H7 (cell line): ENCODE measurements at regions not wholly inside any gene's neighbourhood (a gene's known extent, or its start where the extent isn't known, plus 50 kb on each side); places are given as distances from the start of the nearest gene placed in this dataset.

Source experiments
- DNase-seq: peaks from one replicate; pipeline ENCODE4 v3.0.0; 2012
- H3K27me3 ChIP-seq: 2 replicates; pipeline ENCODE4 v1.6.0; 2011; ENCODE audit warnings: mild to moderate bottlenecking, low read length; ENCODE audit not compliant: control insufficient read depth, insufficient read depth
- H3K36me3 ChIP-seq: replicated peaks from 2 replicates; pipeline ENCODE4 v1.5.1; 2011; ENCODE audit warnings: low read length; ENCODE audit not compliant: control insufficient read depth, insufficient read depth
- H3K4me3 ChIP-seq: 2 replicates; pipeline ENCODE4 v1.5.1; 2011; ENCODE audit warnings: low read depth, mild to moderate bottlenecking, control low read depth, low read length, moderate library complexity; ENCODE audit not compliant: insufficient read depth

- Histone ChIP-seq H3K4me3 (no peak overlapping the region), H3K36me3 (no peaks in the 10 kb centered on the region), H3K27me3 (no peaks in the 10 kb centered on the region)
- DNase-seq: no peak
These were observed 74.0 kb downstream of the C3orf85 start for GRCh38 chr3:109210501-109210900.

- Histone ChIP-seq H3K36me3 (no peaks in the 10 kb centered on the region), H3K4me3 (no peak overlapping the region), H3K27me3 (no peaks in the 10 kb centered on the region)
- DNase-seq: no peak
These were observed 75.4 kb downstream of the C3orf85 start for GRCh38 chr3:109211941-109212340.

GRCh38 chr3:109213321-109213720, 76.8 kb downstream of the C3orf85 start:
- no peak for DNase-seq
- Histone ChIP-seq H3K4me3 (no peak overlapping the region), H3K36me3 (no peaks in the 10 kb centered on the region), H3K27me3 (no peaks in the 10 kb centered on the region)

GRCh38 chr3:109224333-109224732, 87.8 kb downstream of the C3orf85 start:
- H3K36me3 ChIP-seq: no peaks in the 10 kb centered on the region
- H3K4me3 ChIP-seq: no peak overlapping the region
- DNase-seq: peak; percentile 26

GRCh38 chr3:109225516-109225915, 89.0 kb downstream of the C3orf85 start:
- no peaks in the 10 kb centered on the region for H3K27me3 ChIP-seq
- H3K36me3 ChIP-seq: no peaks in the 10 kb centered on the region
- H3K4me3 ChIP-seq: no peak overlapping the region
- DNase-seq: no peak

More at GRCh38 chr3:109224333-109224732, 87.8 kb downstream of the C3orf85 start:
- H3K27me3 ChIP-seq: no peaks in the 10 kb centered on the region

GRCh38 chr3:109228391-109229080, 87.8 kb downstream of the DPPA2 start:
- no peak overlapping the region for H3K4me3 ChIP-seq
- H3K27me3 ChIP-seq: no peaks in the 10 kb centered on the region
- DNase-seq: no peak
- no peaks in the 10 kb centered on the region for H3K36me3 ChIP-seq

- Histone ChIP-seq H3K36me3 (no peaks in the 10 kb centered on the region), H3K4me3 (no peak overlapping the region), H3K27me3 (no peaks in the 10 kb centered on the region)
- DNase-seq: no peak
These were observed 87.0 kb downstream of the DPPA2 start for GRCh38 chr3:109229174-109229847.

- H3K27me3 ChIP-seq: no peaks in the 10 kb centered on the region
- H3K36me3 ChIP-seq: no peaks in the 10 kb centered on the region
- H3K4me3 ChIP-seq: no peak overlapping the region
- peak; percentile 29 for DNase-seq
These were observed 82.0 kb downstream of the DPPA2 start for GRCh38 chr3:109234300-109234699.

GRCh38 chr3:109241459-109242186, 74.7 kb downstream of the DPPA2 start:
- DNase-seq: peak; percentile 31
- Histone ChIP-seq H3K27me3 (no peaks in the 10 kb centered on the region), H3K4me3 (no peak overlapping the region), H3K36me3 (no peaks in the 10 kb centered on the region)

GRCh38 chr3:109242187-109242523, 74.2 kb downstream of the DPPA2 start:
- Histone ChIP-seq H3K27me3 (no peaks in the 10 kb centered on the region), H3K36me3 (no peaks in the 10 kb centered on the region), H3K4me3 (no peak overlapping the region)
- DNase-seq: no peak
